ENCODE measurements at regions not wholly inside any gene's neighbourhood (a gene's known extent, or its start where the extent isn't known, plus 50 kb on each side); places are given as distances from the start of the nearest gene placed in this dataset.
"Not testable (repeated sequence)": the region's sequence is repeated elsewhere in the genome, so short reads cannot be mapped to it uniquely, and the experiment has no call there.

GRCh38 chr1:234769986-234770795 lies 160.2 kb upstream of the IRF2BP2 start:
- Histone ChIP-seq H3K9ac (ENCODE audit: low read depth, low read length) (no peak overlapping the region), H3K4me1 (ENCODE audit: insufficient read depth, low read length) (peaks cover 32% of the 10 kb centered on the region), H3K36me3 (ENCODE audit: insufficient read depth, low read length) (no peaks in the 10 kb centered on the region), H3K9me3 (ENCODE audit: control insufficient read depth, insufficient read depth, low read length) (no peaks in the 10 kb centered on the region)

- Histone ChIP-seq H3K4me1 (ENCODE audit: insufficient read depth, low read length) (peaks cover 32% of the 10 kb centered on the region), H3K9me3 (ENCODE audit: control insufficient read depth, insufficient read depth, low read length) (no peaks in the 10 kb centered on the region), H3K36me3 (ENCODE audit: insufficient read depth, low read length) (no peaks in the 10 kb centered on the region), H3K9ac (ENCODE audit: low read depth, low read length) (no peak overlapping the region)
These were observed 159.5 kb upstream of the IRF2BP2 start for GRCh38 chr1:234769284-234769985.

DNA sequence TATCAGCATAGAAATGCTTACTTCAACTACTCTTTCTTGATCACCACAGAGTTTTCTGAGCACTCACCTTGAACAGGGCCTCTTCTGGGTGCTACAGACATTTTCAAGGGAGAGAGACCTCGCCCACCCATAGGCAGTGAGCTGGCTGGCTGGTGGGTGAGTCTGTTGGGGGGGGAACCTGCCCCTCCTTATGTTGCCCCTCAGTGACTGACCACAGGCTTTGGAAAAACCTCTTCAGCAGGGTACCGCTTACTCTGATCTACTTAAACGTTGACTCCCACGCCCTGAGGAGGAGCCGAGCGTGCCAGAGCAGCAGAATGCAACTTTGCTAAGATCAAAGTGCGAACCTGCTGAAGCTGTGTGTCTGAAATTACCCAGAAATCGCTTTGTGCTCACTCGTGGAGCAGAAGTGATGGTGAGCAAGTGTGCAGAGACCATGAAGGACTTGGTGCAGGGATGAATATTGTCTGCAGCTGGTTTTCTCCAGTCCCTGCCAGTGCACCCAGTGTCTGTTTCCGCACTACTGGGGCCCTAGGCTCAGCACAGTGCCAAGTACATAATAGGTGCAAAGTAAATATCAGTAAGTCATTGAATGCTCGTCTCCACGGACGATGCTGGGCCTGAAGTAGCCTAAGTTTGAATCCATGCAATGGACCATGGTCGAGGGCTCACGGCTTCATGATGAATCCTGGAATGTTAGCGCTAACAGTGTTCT lies 158.7 kb upstream of the IRF2BP2 start:
- Histone ChIP-seq H3K9me3 (ENCODE audit: control insufficient read depth, insufficient read depth, low read length) (no peaks in the 10 kb centered on the region), H3K36me3 (ENCODE audit: insufficient read depth, low read length) (no peaks in the 10 kb centered on the region), H3K4me1 (ENCODE audit: insufficient read depth, low read length) (peaks cover 32% of the 10 kb centered on the region), H3K9ac (ENCODE audit: low read depth, low read length) (no peak overlapping the region)

- Histone ChIP-seq H3K9ac (ENCODE audit: low read depth, low read length) (no peak overlapping the region), H3K36me3 (ENCODE audit: insufficient read depth, low read length) (no peaks in the 10 kb centered on the region), H3K4me1 (ENCODE audit: insufficient read depth, low read length) (peaks cover 32% of the 10 kb centered on the region)
These were observed 158.2 kb upstream of the IRF2BP2 start for GRCh38 chr1:234768171-234768568.

DNA sequence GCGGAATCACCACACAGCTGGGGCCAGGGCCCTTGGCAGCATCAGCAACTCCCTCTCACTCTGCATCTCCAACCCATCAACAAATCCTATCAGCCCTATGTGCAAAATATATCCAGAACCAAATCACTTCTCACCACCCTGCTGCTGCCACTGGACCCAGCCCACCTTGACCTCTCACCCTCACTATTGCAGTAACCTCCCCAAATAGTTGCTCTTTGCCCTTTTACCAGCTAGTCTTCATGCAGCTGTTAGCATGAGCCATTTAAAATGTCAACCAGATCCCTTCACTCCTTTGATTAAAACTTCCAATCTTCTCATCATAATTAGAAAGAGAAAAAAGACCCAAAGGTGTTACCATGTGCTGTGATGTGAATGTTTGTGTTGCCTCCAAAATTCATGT lies 155.7 kb upstream of the IRF2BP2 start:
- Histone ChIP-seq H3K9me3 (ENCODE audit: control insufficient read depth, insufficient read depth, low read length) (no peaks in the 10 kb centered on the region), H3K4me1 (ENCODE audit: insufficient read depth, low read length) (peaks cover 16% of the 10 kb centered on the region), H3K9ac (ENCODE audit: low read depth, low read length) (no peak overlapping the region), H3K36me3 (ENCODE audit: insufficient read depth, low read length) (no peaks in the 10 kb centered on the region)

More at GRCh38 chr1:234768171-234768568, 158.2 kb upstream of the IRF2BP2 start:
- no peaks in the 10 kb centered on the region for H3K9me3 ChIP-seq (ENCODE audit: control insufficient read depth, insufficient read depth, low read length)

- Histone ChIP-seq H3K9me3 (ENCODE audit: control insufficient read depth, insufficient read depth, low read length) (no peaks in the 10 kb centered on the region), H3K9ac (ENCODE audit: low read depth, low read length) (no peak overlapping the region), H3K4me1 (ENCODE audit: insufficient read depth, low read length) (peaks cover 16% of the 10 kb centered on the region), H3K36me3 (ENCODE audit: insufficient read depth, low read length) (no peaks in the 10 kb centered on the region)
These were observed 155.2 kb upstream of the IRF2BP2 start for GRCh38 chr1:234765181-234765580.

- Histone ChIP-seq H3K4me1 (ENCODE audit: insufficient read depth, low read length) (peaks cover 21% of the 10 kb centered on the region), H3K9ac (ENCODE audit: low read depth, low read length) (no peak overlapping the region), H3K36me3 (ENCODE audit: insufficient read depth, low read length) (no peaks in the 10 kb centered on the region), H3K9me3 (ENCODE audit: control insufficient read depth, insufficient read depth, low read length) (no peaks in the 10 kb centered on the region; the same call in 1 of the 2 replicates)
These were observed 153.9 kb upstream of the IRF2BP2 start for GRCh38 chr1:234763910-234764309.

- Histone ChIP-seq H3K9ac (ENCODE audit: low read depth, low read length) (no peak overlapping the region), H3K4me1 (ENCODE audit: insufficient read depth, low read length) (peaks cover 21% of the 10 kb centered on the region), H3K36me3 (ENCODE audit: insufficient read depth, low read length) (no peaks in the 10 kb centered on the region), H3K9me3 (ENCODE audit: control insufficient read depth, insufficient read depth, low read length) (no peaks in the 10 kb centered on the region; the same call in 1 of the 2 replicates)
These were observed 153.4 kb upstream of the IRF2BP2 start for GRCh38 chr1:234763367-234763766.

GRCh38 chr1:234762127-234762526 lies 152.1 kb upstream of the IRF2BP2 start:
- H3K4me1 ChIP-seq (ENCODE audit: insufficient read depth, low read length): peaks cover 21% of the 10 kb centered on the region
- not testable (repeated sequence) for H3K36me3 ChIP-seq (ENCODE audit: insufficient read depth, low read length)

GRCh38 chr1:234760303-234760723 lies 150.3 kb upstream of the IRF2BP2 start:
- no peaks in the 10 kb centered on the region for H3K36me3 ChIP-seq (ENCODE audit: insufficient read depth, low read length)
- no peaks in the 10 kb centered on the region; the same call in 1 of the 2 replicates for H3K9me3 ChIP-seq (ENCODE audit: control insufficient read depth, insufficient read depth, low read length)
- peaks cover 30% of the 10 kb centered on the region for H3K4me1 ChIP-seq (ENCODE audit: insufficient read depth, low read length)
- H3K9ac ChIP-seq (ENCODE audit: low read depth, low read length): no peak overlapping the region

More at GRCh38 chr1:234762127-234762526, 152.1 kb upstream of the IRF2BP2 start:
- H3K9ac ChIP-seq (ENCODE audit: low read depth, low read length); H3K9me3 ChIP-seq (ENCODE audit: control insufficient read depth, insufficient read depth, low read length): not testable (repeated sequence)

DNA sequence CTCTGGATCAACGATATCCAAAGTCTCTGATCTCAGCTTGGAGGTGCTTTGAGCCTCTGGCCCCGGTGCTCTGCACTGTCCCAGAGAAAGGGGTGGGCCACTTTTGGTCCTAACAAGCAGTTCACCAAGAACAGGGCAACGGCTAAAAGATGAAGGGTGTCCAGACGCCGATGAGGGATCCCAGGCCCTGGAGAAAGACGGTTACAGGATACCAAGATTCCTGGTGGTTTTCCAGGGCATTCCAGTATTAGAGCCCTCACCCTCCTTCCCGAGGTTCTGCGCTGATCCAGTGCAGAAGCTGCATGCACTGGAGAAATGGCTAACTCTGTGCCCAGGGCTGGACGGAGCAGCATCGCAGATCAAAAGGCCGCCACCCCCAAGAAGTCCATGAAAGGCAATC lies 149.9 kb upstream of the IRF2BP2 start:
- Histone ChIP-seq H3K9ac (ENCODE audit: low read depth, low read length) (no peak overlapping the region), H3K9me3 (ENCODE audit: control insufficient read depth, insufficient read depth, low read length) (no peaks in the 10 kb centered on the region; the same call in 1 of the 2 replicates), H3K36me3 (ENCODE audit: insufficient read depth, low read length) (no peaks in the 10 kb centered on the region), H3K4me1 (ENCODE audit: insufficient read depth, low read length) (peaks cover 30% of the 10 kb centered on the region)

- no peaks in the 10 kb centered on the region; the same call in 1 of the 2 replicates for H3K9me3 ChIP-seq (ENCODE audit: control insufficient read depth, insufficient read depth, low read length)
- H3K36me3 ChIP-seq (ENCODE audit: insufficient read depth, low read length): no peaks in the 10 kb centered on the region
- H3K4me1 ChIP-seq (ENCODE audit: insufficient read depth, low read length): peaks cover 30% of the 10 kb centered on the region
- no peak overlapping the region for H3K9ac ChIP-seq (ENCODE audit: low read depth, low read length)
These were observed 148.9 kb upstream of the IRF2BP2 start for GRCh38 chr1:234758851-234759250.

GRCh38 chr1:234756857-234757256 lies 146.9 kb upstream of the IRF2BP2 start:
- Histone ChIP-seq H3K9me3 (ENCODE audit: control insufficient read depth, insufficient read depth, low read length) (no peaks in the 10 kb centered on the region; the same call in 1 of the 2 replicates), H3K4me1 (ENCODE audit: insufficient read depth, low read length) (peaks cover 30% of the 10 kb centered on the region), H3K9ac (ENCODE audit: low read depth, low read length) (no peak overlapping the region), H3K36me3 (ENCODE audit: insufficient read depth, low read length) (no peaks in the 10 kb centered on the region)

- no peaks in the 10 kb centered on the region; the same call in 1 of the 2 replicates for H3K9me3 ChIP-seq (ENCODE audit: control insufficient read depth, insufficient read depth, low read length)
- peaks cover 30% of the 10 kb centered on the region for H3K4me1 ChIP-seq (ENCODE audit: insufficient read depth, low read length)
- no peak overlapping the region for H3K9ac ChIP-seq (ENCODE audit: low read depth, low read length)
- no peaks in the 10 kb centered on the region for H3K36me3 ChIP-seq (ENCODE audit: insufficient read depth, low read length)
These were observed 146.2 kb upstream of the IRF2BP2 start for GRCh38 chr1:234756066-234756774.
